ENCODE measurements at regions not wholly inside any gene's neighbourhood (a gene's known extent, or its start where the extent isn't known, plus 50 kb on each side); places are given as distances from the start of the nearest gene placed in this dataset.

DNA sequence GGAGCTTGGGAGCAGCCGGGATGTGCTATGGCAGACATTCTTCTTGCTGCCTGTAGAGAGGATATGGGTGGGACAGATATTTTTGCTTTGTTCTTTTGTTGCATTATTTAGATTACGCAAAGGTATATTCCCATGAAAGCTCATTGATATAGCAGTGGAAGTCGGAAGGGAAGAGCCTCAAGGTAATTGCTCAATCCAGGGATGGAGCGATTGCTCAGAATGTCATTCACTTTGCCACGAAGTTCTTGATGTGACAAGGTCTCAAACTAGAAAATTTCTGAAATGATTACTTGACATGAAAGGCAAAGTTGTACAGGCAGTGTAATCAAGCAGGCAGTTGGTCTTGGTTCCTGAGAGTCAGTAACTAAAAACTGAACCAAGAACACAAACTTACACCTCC, 615.6 kb upstream of the CDH4 start:
- TF ChIP-seq, protein P1, sequence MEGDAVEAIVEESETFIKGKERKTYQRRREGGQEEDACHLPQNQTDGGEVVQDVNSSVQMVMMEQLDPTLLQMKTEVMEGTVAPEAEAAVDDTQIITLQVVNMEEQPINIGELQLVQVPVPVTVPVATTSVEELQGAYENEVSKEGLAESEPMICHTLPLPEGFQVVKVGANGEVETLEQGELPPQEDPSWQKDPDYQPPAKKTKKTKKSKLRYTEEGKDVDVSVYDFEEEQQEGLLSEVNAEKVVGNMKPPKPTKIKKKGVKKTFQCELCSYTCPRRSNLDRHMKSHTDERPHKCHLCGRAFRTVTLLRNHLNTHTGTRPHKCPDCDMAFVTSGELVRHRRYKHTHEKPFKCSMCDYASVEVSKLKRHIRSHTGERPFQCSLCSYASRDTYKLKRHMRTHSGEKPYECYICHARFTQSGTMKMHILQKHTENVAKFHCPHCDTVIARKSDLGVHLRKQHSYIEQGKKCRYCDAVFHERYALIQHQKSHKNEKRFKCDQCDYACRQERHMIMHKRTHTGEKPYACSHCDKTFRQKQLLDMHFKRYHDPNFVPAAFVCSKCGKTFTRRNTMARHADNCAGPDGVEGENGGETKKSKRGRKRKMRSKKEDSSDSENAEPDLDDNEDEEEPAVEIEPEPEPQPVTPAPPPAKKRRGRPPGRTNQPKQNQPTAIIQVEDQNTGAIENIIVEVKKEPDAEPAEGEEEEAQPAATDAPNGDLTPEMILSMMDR (conservative IDR thresholded peaks at IDR 0.05; ENCODE audit: low read depth, low read length): no peak
- no peak overlapping the region for H3K4me3 ChIP-seq (ENCODE audit: low read depth, low read length)
- DNase-seq (ENCODE audit: low read depth): no peak

DNA sequence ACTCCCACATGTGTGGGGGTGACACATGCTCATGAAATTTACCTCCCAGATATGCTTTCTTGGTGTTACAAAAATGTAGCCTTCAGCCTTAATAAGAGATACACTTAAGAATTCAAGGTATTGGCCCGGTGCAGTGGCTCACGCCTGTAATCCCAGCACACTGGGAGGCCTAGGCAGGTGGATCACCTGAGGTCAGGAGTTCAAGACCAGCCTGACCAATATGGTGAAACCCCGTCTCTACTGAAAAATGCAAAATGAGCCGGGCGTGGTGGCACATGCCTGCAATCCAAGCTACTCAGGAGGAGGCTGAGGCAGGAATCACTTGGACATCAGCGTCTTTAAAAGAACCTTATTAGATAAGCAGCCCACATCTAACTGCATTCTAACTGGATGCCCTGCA, 614.3 kb upstream of the CDH4 start:
- TF ChIP-seq, protein P1 (conservative IDR thresholded peaks at IDR 0.05; ENCODE audit: low read depth, low read length): no peak
- no peak for DNase-seq (ENCODE audit: low read depth)
- H3K4me3 ChIP-seq (ENCODE audit: low read depth, low read length): no peak overlapping the region

DNA sequence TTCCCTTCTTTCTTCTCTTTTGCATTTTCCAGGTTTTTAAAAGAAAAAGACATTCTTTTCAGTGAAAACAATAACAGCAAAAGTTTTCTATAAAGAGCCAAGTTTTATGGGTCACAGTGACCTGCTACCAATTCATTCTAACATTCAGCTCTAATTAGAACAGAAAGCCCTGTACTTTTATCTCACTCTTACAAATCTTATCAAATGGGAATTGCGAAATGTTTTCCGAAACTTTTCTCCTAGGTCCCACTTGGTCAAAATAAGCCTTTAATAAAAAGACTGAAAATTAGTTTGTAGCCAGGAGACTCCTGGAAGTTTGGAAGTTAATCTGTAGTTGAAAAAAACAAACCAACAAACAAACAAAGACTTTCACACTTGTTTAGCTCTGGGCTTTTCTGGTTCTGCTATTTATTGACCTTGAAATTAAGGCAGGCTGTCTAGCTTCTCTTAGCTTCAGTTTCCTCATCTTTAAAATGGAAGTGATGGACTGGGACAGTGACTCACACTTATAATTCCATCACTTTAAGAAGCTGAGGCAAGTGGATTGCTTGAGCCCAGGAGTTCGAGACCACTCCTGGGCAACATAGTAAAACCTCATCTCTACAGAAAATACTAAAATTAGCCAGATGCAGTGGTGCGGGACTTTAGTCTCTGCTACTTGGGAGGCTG, 613.5 kb upstream of the CDH4 start:
- H3K4me3 ChIP-seq (ENCODE audit: low read depth, low read length): no peak overlapping the region
- no peak for DNase-seq (ENCODE audit: low read depth)
- TF ChIP-seq, protein P1 (conservative IDR thresholded peaks at IDR 0.05; ENCODE audit: low read depth, low read length): no peak

DNA sequence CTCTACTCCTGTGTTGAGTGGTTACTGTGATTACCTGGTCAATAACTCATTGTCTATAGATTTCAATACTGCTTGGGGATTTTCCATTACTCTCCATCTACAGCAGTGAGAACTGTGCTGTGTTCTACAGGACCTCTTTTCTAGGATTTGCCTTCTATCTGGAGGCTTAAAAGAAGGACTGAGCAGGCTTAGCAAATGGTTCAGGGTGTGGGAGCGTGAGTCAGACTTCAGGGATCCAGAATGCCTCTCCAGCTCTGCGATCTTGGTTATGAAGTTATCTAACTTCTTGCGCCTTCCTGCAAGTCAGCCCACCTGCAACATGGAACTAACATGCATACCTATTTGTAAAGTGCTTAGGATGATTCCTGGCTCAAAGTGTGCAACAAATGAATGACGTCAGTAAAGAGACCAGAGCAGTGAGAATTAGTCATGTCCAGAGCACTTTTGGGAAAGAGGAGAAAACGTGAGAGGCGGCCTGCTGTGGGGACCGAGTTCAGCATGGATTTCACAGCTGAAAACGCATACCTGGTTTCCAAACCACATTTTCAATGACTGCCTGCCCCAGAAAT, 610.1 kb upstream of the CDH4 start:
- DNase-seq (ENCODE audit: low read depth): no peak
- TF ChIP-seq, protein P1 (conservative IDR thresholded peaks at IDR 0.05; ENCODE audit: low read depth, low read length): no peak
- no peak overlapping the region for H3K4me3 ChIP-seq (ENCODE audit: low read depth, low read length)

DNA sequence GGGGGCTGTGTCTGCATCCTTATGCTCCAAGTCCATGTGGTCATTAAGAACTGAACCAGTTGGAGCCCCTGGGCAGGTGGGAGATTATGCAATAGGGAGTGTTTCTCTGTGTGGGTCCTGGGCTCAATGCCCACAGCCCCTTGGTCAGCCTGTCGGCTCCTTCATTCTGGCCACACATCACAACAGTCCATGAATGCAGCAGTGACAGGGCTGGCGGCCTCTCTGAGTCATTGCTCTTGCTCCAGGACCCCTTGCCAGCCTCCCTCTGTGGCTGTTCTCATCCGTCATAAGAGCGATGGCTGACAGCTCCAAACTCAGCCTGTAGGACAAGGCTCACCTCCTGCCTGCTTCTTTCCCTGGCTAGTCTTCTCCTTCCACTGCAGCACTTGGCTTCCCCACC, 609.5 kb upstream of the CDH4 start:
- DNase-seq (ENCODE audit: low read depth): no peak
- H3K4me3 ChIP-seq (ENCODE audit: low read depth, low read length): no peak overlapping the region
- TF ChIP-seq, protein P1 (conservative IDR thresholded peaks at IDR 0.05; ENCODE audit: low read depth, low read length): no peak

DNA sequence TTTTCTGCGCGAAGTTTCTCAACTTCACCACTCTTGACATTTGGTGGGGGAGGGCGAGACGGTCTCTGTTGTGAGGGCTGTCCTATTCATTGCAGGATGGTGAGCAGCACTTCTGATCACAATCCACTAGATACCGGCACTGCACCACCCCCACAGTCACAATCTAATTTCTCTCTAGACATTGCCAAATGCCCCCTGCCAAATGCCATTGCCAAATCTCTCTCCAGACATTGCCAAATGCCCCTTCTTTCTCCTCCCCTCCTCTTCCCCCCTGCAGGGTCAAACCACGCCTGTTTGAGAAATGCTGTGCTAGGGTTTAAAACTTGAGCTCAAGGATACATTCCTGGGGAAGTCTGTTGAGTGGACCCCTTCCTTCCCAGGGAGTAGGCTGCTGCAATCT, 603.5 kb upstream of the CDH4 start:
- no peak for DNase-seq (ENCODE audit: low read depth)
- TF ChIP-seq, protein P1 (conservative IDR thresholded peaks at IDR 0.05; ENCODE audit: low read depth, low read length): no peak
- H3K4me3 ChIP-seq (ENCODE audit: low read depth, low read length): no peak overlapping the region

DNA sequence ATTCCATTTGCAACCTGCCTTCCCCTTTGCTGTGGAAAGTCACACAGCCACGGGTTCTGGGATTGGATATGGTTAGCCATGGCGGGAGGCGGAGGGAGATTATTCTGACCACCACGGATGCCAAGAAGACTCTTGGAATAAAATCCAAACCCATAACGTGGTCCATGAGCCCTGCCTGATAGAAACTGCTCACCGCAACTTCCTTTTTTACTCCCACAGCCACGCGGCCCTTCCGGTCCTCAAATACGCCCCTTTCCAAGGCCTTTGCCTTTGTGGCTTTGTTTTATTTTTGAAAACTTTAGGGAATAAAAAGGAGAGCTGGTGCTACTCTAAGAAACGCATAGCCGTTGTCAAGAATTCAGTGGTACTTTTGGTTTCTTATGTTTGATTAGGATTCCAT, 602.5 kb upstream of the CDH4 start:
- TF ChIP-seq, protein P1 (conservative IDR thresholded peaks at IDR 0.05; ENCODE audit: low read depth, low read length): no peak
- no peak overlapping the region for H3K4me3 ChIP-seq (ENCODE audit: low read depth, low read length)
- DNase-seq (ENCODE audit: low read depth): no peak
